ENCODE measurements at regions not wholly inside any gene's neighbourhood (a gene's known extent, or its start where the extent isn't known, plus 50 kb on each side); places are given as distances from the start of the nearest gene placed in this dataset.

DNA sequence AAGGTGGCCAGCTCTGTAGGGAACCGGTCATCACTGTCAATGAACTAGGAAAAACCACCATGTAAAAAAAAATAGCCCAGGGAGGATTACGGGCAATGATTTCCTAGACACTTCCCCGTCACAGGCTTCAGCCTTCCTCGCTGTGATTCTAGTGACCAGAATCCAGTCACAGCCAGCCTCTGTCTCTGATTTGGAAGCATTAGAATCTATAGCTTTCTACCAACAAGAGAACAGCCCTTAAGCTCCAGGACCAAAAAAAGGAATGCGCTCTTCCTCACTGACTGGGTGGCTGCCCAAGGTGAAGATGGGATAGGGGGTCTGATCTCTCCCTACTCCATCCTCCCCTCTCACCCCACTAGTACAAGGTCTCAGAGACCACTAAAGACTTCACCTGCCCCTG lies 67.2 kb downstream of the TEX35 start:
- TF ChIP-seq CTCF (IDR thresholded peaks at IDR 0.05 in 4 of 5, conservative IDR thresholded peaks at IDR 0.05 in 1 of 5), result no peak
- TF ChIP-seq POLR2A (IDR thresholded peaks at IDR 0.05), result no peak

Measured in gastrocnemius medialis (tissue), 4 donors.